H1 (cell line): ENCODE measurements at regions not wholly inside any gene's neighbourhood (a gene's known extent, or its start where the extent isn't known, plus 50 kb on each side); places are given as distances from the start of the nearest gene placed in this dataset.

Experiments
- CTCF ChIA-PET: fragments of 300-600 bp; sonication (Branson Sonifier 250); formaldehyde crosslinking; loops from one replicate; lab custom pipeline; 2021; ENCODE audit not compliant: partially characterized antibody; lab: Charles Lee
- POLR2A ChIA-PET: fragments of 300-600 bp; sonication (Branson Sonifier 250); formaldehyde crosslinking; loops from one replicate; lab custom pipeline; 2021; ENCODE audit warnings: inconsistent platforms; ENCODE audit not compliant: partially characterized antibody; lab: Charles Lee
- DNase-seq, 2 experiments: peaks; one replicate each; pipeline versions ENCODE4 v3.0.0 to v3.0.0-alpha.2; 2010 to 2022; ENCODE audit warnings: low spot score in 2 of 2, low read depth in 1 of 2, mixed read lengths in 1 of 2
- FAIRE-seq: peaks from 2 replicates; lab custom pipeline; 2011; peaks lifted over from hg19 to GRCh38; lab: Jason Lieb, UNC
- H2AFZ ChIP-seq: 2 replicates; pipeline ENCODE4 v1.8.1; 2012; ENCODE audit warnings: low read length, inconsistent platforms
- H2AK5ac ChIP-seq: 2 replicates; pipeline ENCODE4 v1.6.1; 2013; ENCODE audit warnings: low read depth, low read length
- H2BK120ac ChIP-seq: replicated peaks from 2 replicates; pipeline ENCODE3; 2013; ENCODE audit warnings: low read depth, low read length, inconsistent platforms
- H2BK12ac ChIP-seq: 2 replicates; pipeline ENCODE4 v1.6.1; 2013; ENCODE audit warnings: low read depth, low read length
- H2BK15ac ChIP-seq: 2 replicates; pipeline ENCODE4 v1.6.1; 2013; ENCODE audit warnings: low read length
- H2BK20ac ChIP-seq: 2 replicates; pipeline ENCODE4 v1.6.1; 2013; ENCODE audit warnings: low read length
- H2BK5ac ChIP-seq: 2 replicates; pipeline ENCODE4 v1.6.1; 2013; ENCODE audit warnings: low read depth, low read length
- H3K14ac ChIP-seq: 2 replicates; pipeline ENCODE4 v1.6.1; 2013; ENCODE audit warnings: inconsistent platforms; ENCODE audit not compliant: insufficient read length
- H3K18ac ChIP-seq: 2 replicates; pipeline ENCODE4 v1.6.1; 2013; ENCODE audit warnings: low read length; ENCODE audit errors: extremely low read depth
- H3K23ac ChIP-seq: 2 replicates; pipeline ENCODE4 v1.6.1; 2013; ENCODE audit warnings: inconsistent platforms; ENCODE audit not compliant: insufficient read length
- H3K23me2 ChIP-seq: 2 replicates; pipeline ENCODE4 v1.6.1; 2013; ENCODE audit warnings: low read depth, low read length
- H3K27ac ChIP-seq: 2 replicates; pipeline ENCODE4 v1.6.1; 2011; ENCODE audit warnings: low read depth, low read length, inconsistent platforms
- H3K27me3 ChIP-seq, 4 experiments: replicated peaks in 1 of 4; 1 replicate in 1 of 4; 2 replicates in 3 of 4; pipeline versions ENCODE4 v1.6.1 to v1.8.1; 2011 to 2013; ENCODE audit warnings: low read length in 3 of 4, mild to moderate bottlenecking in 3 of 4, inconsistent platforms in 2 of 4, mixed read lengths in 2 of 4, moderate library complexity in 1 of 4; ENCODE audit not compliant: control insufficient read depth in 3 of 4, insufficient read depth in 3 of 4; ENCODE audit errors: extremely low read depth in 1 of 4
- H3K36me3 ChIP-seq, 4 experiments: 2 replicates each; pipeline versions ENCODE4 v1.6.1 to v1.8.1; 2011 to 2013; ENCODE audit warnings: mild to moderate bottlenecking in 4 of 4, low read length in 3 of 4, moderate library complexity in 2 of 4, control low read depth in 1 of 4, inconsistent platforms in 1 of 4; ENCODE audit not compliant: insufficient read depth in 4 of 4, control insufficient read depth in 2 of 4
- H3K4ac ChIP-seq: replicated peaks from 2 replicates; pipeline ENCODE3; 2013; ENCODE audit warnings: low read length, low read depth, mixed read lengths, inconsistent platforms; ENCODE audit not compliant: insufficient read length
- H3K4me1 ChIP-seq, 4 experiments: replicated peaks in 1 of 4; 1 replicate in 1 of 4; 2 replicates in 3 of 4; pipeline versions ENCODE4 v1.6.1 to v1.8.1; 2011 to 2013; ENCODE audit warnings: low read length in 3 of 4, inconsistent platforms in 2 of 4, mixed read lengths in 1 of 4; ENCODE audit not compliant: insufficient read depth in 4 of 4, control insufficient read depth in 3 of 4
- H3K4me2 ChIP-seq, 2 experiments: 2 replicates each; pipeline versions ENCODE4 v1.6.1 to v1.8.1; 2011 to 2013; ENCODE audit warnings: low read depth in 2 of 2, low read length in 2 of 2, control low read depth in 1 of 2, inconsistent platforms in 1 of 2, mild to moderate bottlenecking in 1 of 2; ENCODE audit not compliant: insufficient read depth in 1 of 2
- H3K4me3 ChIP-seq, 4 experiments: fragments of 200-600, 300-600 bp in 1 of 4; sonication (generic), shearing (Covaris generic), sonication (Bioruptor Twin) in 1 of 4; 2 replicates each; pipeline versions ENCODE4 v1.5.1 to v1.8.1; 2011 to 2016; ENCODE audit warnings: low read length in 4 of 4, low read depth in 3 of 4, control low read depth in 2 of 4, inconsistent platforms in 2 of 4, mild to moderate bottlenecking in 2 of 4, mixed read lengths in 1 of 4, moderate library complexity in 1 of 4; ENCODE audit not compliant: insufficient read depth in 2 of 4; ENCODE audit errors: extremely low read depth in 1 of 4
- H3K56ac ChIP-seq: replicated peaks from 2 replicates; pipeline ENCODE3; 2013; ENCODE audit warnings: low read depth, mild to moderate bottlenecking, mixed read lengths, low read length, inconsistent platforms; ENCODE audit not compliant: insufficient read length
- H3K79me1 ChIP-seq: 2 replicates; pipeline ENCODE4 v1.6.1; 2013; ENCODE audit warnings: low read depth, low read length, control low read depth
- H3K79me2 ChIP-seq, 2 experiments: 2 replicates each; pipeline versions ENCODE4 v1.6.1 to v1.8.1; 2012 to 2013; ENCODE audit warnings: low read length in 2 of 2, mild to moderate bottlenecking in 2 of 2, inconsistent platforms in 1 of 2; ENCODE audit not compliant: insufficient read depth in 2 of 2, control insufficient read depth in 1 of 2
- H3K9ac ChIP-seq, 4 experiments: replicated peaks in 1 of 4; 1 replicate in 1 of 4; 2 replicates in 3 of 4; pipeline versions ENCODE4 v1.6.1 to v1.8.1; 2011 to 2013; ENCODE audit warnings: low read depth in 3 of 4, low read length in 3 of 4, control low read depth in 2 of 4, mild to moderate bottlenecking in 2 of 4, moderate library complexity in 2 of 4, inconsistent platforms in 1 of 4; ENCODE audit errors: extremely low read depth in 1 of 4
- H3K9me3 ChIP-seq, 2 experiments: 2 replicates each; pipeline versions ENCODE4 v1.6.1 to v1.8.1; 2012 to 2013; ENCODE audit warnings: mild to moderate bottlenecking in 2 of 2, moderate library complexity in 2 of 2, control low read depth in 1 of 2, inconsistent platforms in 1 of 2, low read depth in 1 of 2, low read length in 1 of 2, mixed read lengths in 1 of 2; ENCODE audit not compliant: insufficient read depth in 2 of 2
- H4K20me1 ChIP-seq, 2 experiments: replicated peaks in 1 of 2; 2 replicates each; pipeline versions ENCODE3 to v1.8.1; 2011 to 2013; ENCODE audit warnings: inconsistent platforms in 2 of 2, low read length in 2 of 2, mild to moderate bottlenecking in 1 of 2; ENCODE audit not compliant: insufficient read depth in 2 of 2, control insufficient read depth in 1 of 2
- H4K5ac ChIP-seq: 2 replicates; pipeline ENCODE4 v1.6.1; 2013; ENCODE audit warnings: low read length, low read depth, mixed read lengths, inconsistent platforms; ENCODE audit not compliant: insufficient read length
- H4K8ac ChIP-seq: 2 replicates; pipeline ENCODE4 v1.8.0; 2013; ENCODE audit warnings: mild to moderate bottlenecking, moderate library complexity, low read length, inconsistent platforms; ENCODE audit not compliant: insufficient read depth; ENCODE audit errors: extremely low read depth
- H4K91ac ChIP-seq: replicated peaks from 2 replicates; pipeline ENCODE3; 2013; ENCODE audit warnings: low read length, mixed read lengths, inconsistent platforms; ENCODE audit not compliant: insufficient read length
- ASH2L ChIP-seq: fragments of 200-600, 300-600 bp; sonication (generic); IDR thresholded peaks from one replicate; pipeline ENCODE4 v1.7.1; 2017; ENCODE audit warnings: low read length
- ATF2 ChIP-seq: IDR thresholded peaks from 2 replicates; pipeline ENCODE4 v1.6.1; 2012; ENCODE audit warnings: low read length, inconsistent platforms
- CBX5 ChIP-seq: fragments of 300-800, 300-1000 bp; sonication (generic); IDR thresholded peaks from 2 replicates; pipeline ENCODE4 v1.7.1; 2016; ENCODE audit warnings: antibody characterized with exemption, low read length, low read depth
- EZH2 ChIP-seq: fragments of 200-600 bp; sonication (generic); IDR thresholded peaks from 2 replicates; pipeline ENCODE4 v1.7.1; 2012; ENCODE audit warnings: low read depth, mild to moderate bottlenecking, moderate library complexity, low read length, inconsistent platforms; ENCODE audit not compliant: severe bottlenecking
- FOSL1 ChIP-seq: IDR thresholded peaks from 2 replicates; pipeline ENCODE4 v1.6.1; 2011; ENCODE audit warnings: mild to moderate bottlenecking, low read depth, low read length, moderate library complexity; ENCODE audit not compliant: insufficient read depth
- GABPA ChIP-seq: IDR thresholded peaks from 2 replicates; pipeline ENCODE4 v1.6.1; 2011; ENCODE audit warnings: mild to moderate bottlenecking, low read length, moderate library complexity, borderline replicate concordance; ENCODE audit not compliant: insufficient read depth
- GTF2F1 ChIP-seq: IDR thresholded peaks from 2 replicates; pipeline ENCODE4 v1.6.1; 2012; ENCODE audit warnings: low read depth, low read length, improper control_type of control experiment, borderline replicate concordance
- JUN ChIP-seq: IDR thresholded peaks from 2 replicates; pipeline ENCODE4 v1.6.1; 2011; ENCODE audit warnings: low read depth, mild to moderate bottlenecking, improper control_type of control experiment, low read length
- KDM1A ChIP-seq: fragments of 200-600, 300-600 bp; sonication (generic); IDR thresholded peaks from 2 replicates; pipeline ENCODE4 v1.7.1; 2016; ENCODE audit warnings: mild to moderate bottlenecking, low read length, borderline replicate concordance
- RAD21 ChIP-seq, 2 experiments: IDR thresholded peaks in 1 of 2; conservative IDR thresholded peaks in 1 of 2; 2 replicates each; pipeline ENCODE4 v1.6.1; 2011; ENCODE audit warnings: low read depth in 2 of 2, low read length in 2 of 2, improper control_type of control experiment in 1 of 2, inconsistent platforms in 1 of 2, mild to moderate bottlenecking in 1 of 2, moderate library complexity in 1 of 2
- SUZ12 ChIP-seq: fragments of 200-600 bp; sonication (generic); IDR thresholded peaks from 2 replicates; pipeline ENCODE4 v1.6.1; 2012; ENCODE audit warnings: mild to moderate bottlenecking, inconsistent platforms, low read length, moderate library complexity, mixed read lengths
- TAF7 ChIP-seq: optimal IDR thresholded peaks from 2 replicates; pipeline ENCODE3; 2011; ENCODE audit warnings: low read depth, mild to moderate bottlenecking, inconsistent platforms, low read length, moderate library complexity, borderline replicate concordance
- WGBS, 2 experiments: shearing (Covaris generic) in 1 of 2; methylation state at CpG; one replicate each; pipeline versions ENCODE4 v1.1.6 to v1.1.7; 2013 to 2015; ENCODE audit warnings: low lambda C conversion rate in 2 of 2, mixed read lengths in 2 of 2, inconsistent platforms in 1 of 2, low coverage in 1 of 2, missing lambda C conversion rate in 1 of 2; ENCODE audit not compliant: insufficient replicate concordance in 2 of 2, insufficient coverage in 1 of 2, insufficient read length in 1 of 2; ENCODE audit errors: extremely low coverage in 1 of 2, missing lambda C conversion rate in 1 of 2; 5-methylcytosine and 5-hydroxymethylcytosine counted together

GRCh38 chr18:77590943-77591515 lies 341.4 kb downstream of the GALR1 start:
- no peak overlapping the region for H3K4ac ChIP-seq
- POLR2A ChIA-PET: no interaction called here
- no peaks in the 10 kb centered on the region for H3K36me3 ChIP-seq
- H2AK5ac ChIP-seq: no peak overlapping the region
- no peak overlapping the region for H2BK12ac ChIP-seq
- H3K79me1 ChIP-seq: no peaks in the 10 kb centered on the region
- H3K23me2 ChIP-seq: no peaks in the 10 kb centered on the region
- no peaks in the 10 kb centered on the region for H3K4me1 ChIP-seq
- no peak overlapping the region for H2BK20ac ChIP-seq
- H2BK120ac ChIP-seq: no peak overlapping the region
- H3K9me3 ChIP-seq: no peaks in the 10 kb centered on the region
- no peak overlapping the region for H3K18ac ChIP-seq
- H3K14ac ChIP-seq: no peak overlapping the region
- H2BK5ac ChIP-seq: no peak overlapping the region
- no peak overlapping the region for H2AFZ ChIP-seq
- no peak overlapping the region for H3K23ac ChIP-seq
- no peak overlapping the region for H3K4me3 ChIP-seq
- no peak overlapping the region; the same call in 1 of the 2 replicates for H4K8ac ChIP-seq
- no peak overlapping the region for H3K9ac ChIP-seq
- H3K79me2 ChIP-seq: no peaks in the 10 kb centered on the region
- CTCF ChIA-PET: no interaction called here
- H2BK15ac ChIP-seq: no peak overlapping the region
- no peak overlapping the region for H4K91ac ChIP-seq
- H3K56ac ChIP-seq: no peak overlapping the region
- WGBS, 2 experiments: 78% methylated on average over 7 of the region's 7 CpGs; no CpG with 5 or more reads in 1 of the 2 experiments
- no peaks in the 10 kb centered on the region for H4K20me1 ChIP-seq
- no peak overlapping the region for H3K4me2 ChIP-seq
- H4K5ac ChIP-seq: no peak overlapping the region
- FAIRE-seq (no peak), DNase-seq (no peak)
- peaks cover 0 to 2% (median 0%) of the 10 kb centered on the region in 4 experiments; a peak in 1 of 7 replicates for H3K27me3 ChIP-seq
- no peak overlapping the region for H3K27ac ChIP-seq
- TF ChIP-seq GABPA (no peak), KDM1A (no peak), FOSL1 (no peak), JUN (no peak), RAD21 (IDR thresholded peaks at IDR 0.05 in 1 of 2, conservative IDR thresholded peaks at IDR 0.05 in 1 of 2; ENCODE audit: low read depth in 2 of 2, low read length in 2 of 2) (no peak), GTF2F1 (no peak), ASH2L (no peak), EZH2 (no peak), CBX5 (no peak), TAF7 (no peak), SUZ12 (no peak), ATF2 (no peak)
